HG02798 (cell line): ENCODE measurements at regions not wholly inside any gene's neighbourhood (a gene's known extent, or its start where the extent isn't known, plus 50 kb on each side); places are given as distances from the start of the nearest gene placed in this dataset.
"Not testable (repeated sequence)": the region's sequence is repeated elsewhere in the genome, so short reads cannot be mapped to it uniquely, and the experiment has no call there.

Experiments used
- ATAC-seq: cut with Tn5 transposase; IDR thresholded peaks from one replicate; pipeline ENCODE4 v1.9.1; 2021; ENCODE audit warnings: mild to moderate bottlenecking; ENCODE audit not compliant: unreplicated experiment, poor library complexity

GRCh38 chr11:90582999-90583398, 360.1 kb upstream of the CHORDC1 start:
- not testable (repeated sequence) for ATAC-seq

GRCh38 chr11:90564531-90564930, 341.7 kb upstream of the CHORDC1 start:
- ATAC-seq = no peak

- no peak for ATAC-seq
Measured at GRCh38 chr11:90558328-90558865, 335.5 kb upstream of the CHORDC1 start.

- ATAC-seq = peak; percentile 62
Measured at GRCh38 chr11:90556606-90557005, 333.8 kb upstream of the CHORDC1 start.

- ATAC-seq = no peak
Measured at GRCh38 chr11:90556026-90556425, 333.2 kb upstream of the CHORDC1 start.

- ATAC-seq = no peak
Measured at GRCh38 chr11:90555477-90555876, 332.6 kb upstream of the CHORDC1 start.

- ATAC-seq = no peak
Measured at GRCh38 chr11:90542092-90542491, 319.2 kb upstream of the CHORDC1 start.

GRCh38 chr11:90536301-90536700, 313.5 kb upstream of the CHORDC1 start:
- ATAC-seq = no peak

- ATAC-seq = no peak
Measured at GRCh38 chr11:90532125-90532524, 309.3 kb upstream of the CHORDC1 start.

GRCh38 chr11:90531001-90531400, 308.2 kb upstream of the CHORDC1 start:
- no peak for ATAC-seq

GRCh38 chr11:90525962-90526361, 303.1 kb upstream of the CHORDC1 start:
- no peak for ATAC-seq

- ATAC-seq = peak; percentile 91
Measured at GRCh38 chr11:90512846-90513245, 290.0 kb upstream of the CHORDC1 start.

- no peak for ATAC-seq
Measured at GRCh38 chr11:90510839-90511238, 288.0 kb upstream of the CHORDC1 start.

GRCh38 chr11:90500922-90501568, 278.2 kb upstream of the CHORDC1 start:
- no peak for ATAC-seq

GRCh38 chr11:90496722-90497121, 273.9 kb upstream of the CHORDC1 start:
- no peak for ATAC-seq

GRCh38 chr11:90493379-90493778, 270.5 kb upstream of the CHORDC1 start:
- no peak for ATAC-seq

- ATAC-seq = no peak
Measured at GRCh38 chr11:90491466-90491865, 268.6 kb upstream of the CHORDC1 start.

- ATAC-seq = peak; percentile 58
Measured at GRCh38 chr11:90476442-90477007, 253.7 kb upstream of the CHORDC1 start.

- no peak for ATAC-seq
Measured at GRCh38 chr11:90468923-90469322, 246.1 kb upstream of the CHORDC1 start.

GRCh38 chr11:90465553-90465952, 242.7 kb upstream of the CHORDC1 start:
- no peak for ATAC-seq

GRCh38 chr11:90455347-90455920, 232.6 kb upstream of the CHORDC1 start:
- ATAC-seq = not testable (repeated sequence)

GRCh38 chr11:90453525-90453924, 230.7 kb upstream of the CHORDC1 start:
- no peak for ATAC-seq
